Endothelial cell of umbilical vein (primary cell): ENCODE measurements at regions not wholly inside any gene's neighbourhood (a gene's known extent, or its start where the extent isn't known, plus 50 kb on each side); places are given as distances from the start of the nearest gene placed in this dataset.

Source experiments
- BruUV-seq: library from RNA; stranded (reverse); fragments of 400-500 nt; replicated peaks from 2 replicates; lab custom pipeline; 2021; lab: Mats Ljungman, UMichigan
- CTCF ChIA-PET: fragments of 300-600, 350-600 bp; sonication (Branson Sonifier 250); formaldehyde crosslinking; loops from one replicate; lab custom pipeline; 2021; ENCODE audit warnings: antibody characterized with exemption, inconsistent platforms; lab: Charles Lee
- POLR2A ChIA-PET: fragments of 300-600, 350-600 bp; sonication (Branson Sonifier 250); formaldehyde crosslinking; loops from one replicate; lab custom pipeline; 2021; ENCODE audit warnings: antibody characterized with exemption, inconsistent platforms; lab: Charles Lee
- DNase-seq: peaks from one replicate; pipeline ENCODE4 v3.0.0-alpha.2; 2011; ENCODE audit warnings: low read depth, low spot score
- FAIRE-seq: peaks from 2 replicates; lab custom pipeline; 2011; peaks lifted over from hg19 to GRCh38; lab: Jason Lieb, UNC
- H2AFZ ChIP-seq: 2 replicates; pipeline ENCODE4 v1.6.0; 2012; ENCODE audit warnings: low read depth, low read length, control low read depth, inconsistent platforms
- H3K27ac ChIP-seq: 2 replicates; pipeline ENCODE4 v1.5.1; 2011; ENCODE audit warnings: low read depth, mild to moderate bottlenecking, control low read depth, low read length, moderate library complexity; ENCODE audit not compliant: insufficient read depth
- H3K27me3 ChIP-seq, 2 experiments: 2 replicates each; pipeline versions ENCODE4 v1.6.0 to v1.6.1; 2011; ENCODE audit warnings: low read length in 2 of 2, mixed read lengths in 1 of 2; ENCODE audit not compliant: control insufficient read depth in 2 of 2, insufficient read depth in 2 of 2
- H3K36me3 ChIP-seq, 2 experiments: 2 replicates in 1 of 2; 3 replicates in 1 of 2; pipeline ENCODE4 v1.5.1; 2011; ENCODE audit warnings: low read length in 2 of 2, mild to moderate bottlenecking in 1 of 2, moderate library complexity in 1 of 2; ENCODE audit not compliant: control insufficient read depth in 2 of 2, insufficient read depth in 2 of 2; ENCODE audit errors: extremely low read depth in 1 of 2
- H3K4me1 ChIP-seq: 3 replicates; pipeline ENCODE4 v1.5.1; 2011; ENCODE audit warnings: mild to moderate bottlenecking, low read length; ENCODE audit not compliant: control insufficient read depth, insufficient read depth; ENCODE audit errors: extremely low read depth
- H3K4me2 ChIP-seq: 2 replicates; pipeline ENCODE4 v1.6.1; 2011; ENCODE audit warnings: low read length, control low read depth, mixed read lengths; ENCODE audit not compliant: insufficient read depth
- H3K4me3 ChIP-seq, 3 experiments: fragments of 200-600 bp in 1 of 3; sonication (generic), shearing (Covaris generic) in 1 of 3; replicated peaks in 1 of 3; 2 replicates each; pipeline ENCODE4 v1.5.1; 2011 to 2016; ENCODE audit warnings: control low read depth in 3 of 3, low read length in 3 of 3, mild to moderate bottlenecking in 2 of 3, inconsistent platforms in 1 of 3, low read depth in 1 of 3, moderate library complexity in 1 of 3; ENCODE audit not compliant: insufficient read depth in 1 of 3
- H3K79me2 ChIP-seq: 2 replicates; pipeline ENCODE4 v1.6.0; 2012; ENCODE audit warnings: low read length, inconsistent platforms; ENCODE audit not compliant: control insufficient read depth, insufficient read depth
- H3K9ac ChIP-seq: replicated peaks from 2 replicates; pipeline ENCODE3; 2011; ENCODE audit warnings: low read length, control low read depth; ENCODE audit not compliant: insufficient read depth; ENCODE audit errors: extremely low read depth
- H3K9me1 ChIP-seq: replicated peaks from 3 replicates; pipeline ENCODE4 v1.6.0; 2011; ENCODE audit warnings: mild to moderate bottlenecking, low read length; ENCODE audit not compliant: control insufficient read depth, insufficient read depth; ENCODE audit errors: extremely low read depth
- H3K9me3 ChIP-seq: replicated peaks from 2 replicates; pipeline ENCODE4 v1.5.1; 2012; ENCODE audit warnings: low read length, inconsistent platforms; ENCODE audit not compliant: control insufficient read depth, insufficient read depth
- H4K20me1 ChIP-seq: replicated peaks from 2 replicates; pipeline ENCODE3; 2011; ENCODE audit warnings: mild to moderate bottlenecking, low read length; ENCODE audit not compliant: control insufficient read depth, insufficient read depth; ENCODE audit errors: extremely low read depth
- EZH2 ChIP-seq: IDR thresholded peaks from 2 replicates; pipeline ENCODE4 v1.6.1; 2012; ENCODE audit warnings: borderline replicate concordance, low read depth, mild to moderate bottlenecking, moderate library complexity, low read length, inconsistent platforms; ENCODE audit not compliant: severe bottlenecking
- FOS ChIP-seq: IDR thresholded peaks from 2 replicates; pipeline ENCODE4 v1.6.1; 2011; ENCODE audit warnings: mild to moderate bottlenecking, low read length, moderate library complexity, borderline replicate concordance; ENCODE audit not compliant: insufficient read depth
- GATA2 ChIP-seq: IDR thresholded peaks from 2 replicates; pipeline ENCODE4 v1.7.0; 2011; ENCODE audit warnings: low read depth, mild to moderate bottlenecking, moderate library complexity, mixed read lengths, low read length; ENCODE audit not compliant: insufficient read length, insufficient read depth
- JUN ChIP-seq: IDR thresholded peaks from 2 replicates; pipeline ENCODE4 v1.6.1; 2011; ENCODE audit warnings: borderline replicate concordance, low read depth; ENCODE audit not compliant: insufficient read length, insufficient read depth
- MYC ChIP-seq: IDR thresholded peaks from one replicate; pipeline ENCODE4 v1.6.1; 2011; ENCODE audit warnings: mild to moderate bottlenecking, low read depth, low read length
- dilution Hi-C: fragments of 300-500 bp; cut with MboI; formaldehyde crosslinking; loops from one replicate; pipeline ENCODE4 v1.15.0; 2019; ENCODE audit warnings: low sequenced_read_pairs; ENCODE audit not compliant: extremely low pct_ligation_motif_present
- intact Hi-C: fragments of 100-400 bp; cut with micrococcal nuclease; formaldehyde crosslinking; loops from one replicate; pipeline ENCODE4 v1.10.0; 2022
- TF ChIP-seq, protein P1 (sequence below): IDR thresholded peaks from 2 replicates; pipeline ENCODE4 v1.6.1; 2011; ENCODE audit not compliant: insufficient read depth, insufficient read length
- TF ChIP-seq, protein P2 (sequence below), 2 donors: IDR thresholded peaks; 1 replicate in 1 of 2; 2 replicates in 1 of 2; pipeline ENCODE4 v1.5.1; 2011; ENCODE audit warnings: low read length in 2 of 2, mild to moderate bottlenecking in 2 of 2, moderate library complexity in 2 of 2, control low read depth in 1 of 2, inconsistent platforms in 1 of 2, low read depth in 1 of 2; ENCODE audit not compliant: insufficient read depth in 1 of 2; ENCODE audit errors: extremely low read depth in 1 of 2

DNA sequence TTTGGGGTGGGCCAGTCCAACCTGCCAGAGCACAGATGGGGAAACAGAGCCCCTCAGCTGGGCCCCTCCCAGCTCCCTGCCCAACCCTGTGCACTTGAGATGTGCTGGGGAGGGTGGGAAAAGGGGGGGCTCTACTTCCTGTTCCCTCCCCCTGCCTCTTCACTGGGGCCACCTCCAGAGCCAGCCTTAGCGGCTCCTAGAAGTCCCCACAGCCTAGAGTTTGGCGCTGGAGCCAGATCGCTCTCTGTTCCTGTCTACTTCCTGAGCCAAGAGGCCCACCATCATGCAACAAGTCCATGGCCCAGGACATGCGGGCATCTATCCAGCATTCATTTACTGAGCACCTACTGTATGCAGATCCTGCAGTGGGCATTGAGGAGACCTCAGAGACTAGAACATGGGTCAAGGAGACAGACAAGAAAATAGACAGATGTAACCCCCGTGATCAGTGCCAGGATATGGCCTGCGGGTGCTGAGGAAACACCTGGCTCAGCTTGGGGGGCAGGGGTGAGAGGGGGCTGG, 144.1 kb downstream of the SYF2 start:
- Histone ChIP-seq H4K20me1 (no peaks in the 10 kb centered on the region), H3K4me1 (no peaks in the 10 kb centered on the region), H3K4me2 (no peak overlapping the region), H2AFZ (no peak overlapping the region), H3K4me3 (no peak overlapping the region), H3K27ac (no peak overlapping the region), H3K9me1 (no peaks in the 10 kb centered on the region), H3K27me3 (no peaks in the 10 kb centered on the region), H3K9ac (no peak overlapping the region), H3K79me2 (no peaks in the 10 kb centered on the region), H3K36me3 (no peaks in the 10 kb centered on the region), H3K9me3 (no peaks in the 10 kb centered on the region)
- intact Hi-C loops, result no loop called here
- ChIA-PET CTCF (interaction anchor here (1.4 to 1.7 kb wide), 2 partner anchors 13 to 52 kb away, joined by 3 to 5 read pairs; no protein-coding TSS in a partner anchor), POLR2A (interaction anchor here (0.6 kb wide), 1 partner anchor 143 kb away, joined by 4 read pairs; no protein-coding TSS in a partner anchor)
- no peak for TF ChIP-seq JUN
- no peak for TF ChIP-seq FOS
- no peak for TF ChIP-seq GATA2
- TF ChIP-seq MYC, result no peak
- TF ChIP-seq, protein P1, sequence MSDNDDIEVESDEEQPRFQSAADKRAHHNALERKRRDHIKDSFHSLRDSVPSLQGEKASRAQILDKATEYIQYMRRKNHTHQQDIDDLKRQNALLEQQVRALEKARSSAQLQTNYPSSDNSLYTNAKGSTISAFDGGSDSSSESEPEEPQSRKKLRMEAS, result no peak
- TF ChIP-seq EZH2, result no peak
- TF ChIP-seq, protein P2, sequence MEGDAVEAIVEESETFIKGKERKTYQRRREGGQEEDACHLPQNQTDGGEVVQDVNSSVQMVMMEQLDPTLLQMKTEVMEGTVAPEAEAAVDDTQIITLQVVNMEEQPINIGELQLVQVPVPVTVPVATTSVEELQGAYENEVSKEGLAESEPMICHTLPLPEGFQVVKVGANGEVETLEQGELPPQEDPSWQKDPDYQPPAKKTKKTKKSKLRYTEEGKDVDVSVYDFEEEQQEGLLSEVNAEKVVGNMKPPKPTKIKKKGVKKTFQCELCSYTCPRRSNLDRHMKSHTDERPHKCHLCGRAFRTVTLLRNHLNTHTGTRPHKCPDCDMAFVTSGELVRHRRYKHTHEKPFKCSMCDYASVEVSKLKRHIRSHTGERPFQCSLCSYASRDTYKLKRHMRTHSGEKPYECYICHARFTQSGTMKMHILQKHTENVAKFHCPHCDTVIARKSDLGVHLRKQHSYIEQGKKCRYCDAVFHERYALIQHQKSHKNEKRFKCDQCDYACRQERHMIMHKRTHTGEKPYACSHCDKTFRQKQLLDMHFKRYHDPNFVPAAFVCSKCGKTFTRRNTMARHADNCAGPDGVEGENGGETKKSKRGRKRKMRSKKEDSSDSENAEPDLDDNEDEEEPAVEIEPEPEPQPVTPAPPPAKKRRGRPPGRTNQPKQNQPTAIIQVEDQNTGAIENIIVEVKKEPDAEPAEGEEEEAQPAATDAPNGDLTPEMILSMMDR (IDR thresholded peaks at IDR 0.05; ENCODE audit: extremely low read depth in 1 of 2, insufficient read depth in 1 of 2, low read depth in 1 of 2, low read length in 2 of 2), result no peak
- FAIRE-seq (no peak), DNase-seq (no peak)
- BruUV-seq, result no TSS peak
- dilution Hi-C loops, result no loop called here
